Breast epithelium (tissue), 3 donors: ENCODE measurements at regions not wholly inside any gene's neighbourhood (a gene's known extent, or its start where the extent isn't known, plus 50 kb on each side); places are given as distances from the start of the nearest gene placed in this dataset.
A peak's percentile ranks its signal among the peaks of the same experiment; 100 is the strongest.

Experiments
- CTCF ChIP-seq, 3 donors: fragments of 450-650 bp; IDR thresholded peaks; one replicate each; pipeline ENCODE4 v1.5.1; 2016 to 2017; ENCODE audit warnings: antibody characterized with exemption in 3 of 3, mild to moderate bottlenecking in 3 of 3, moderate library complexity in 3 of 3
- POLR2A ChIP-seq: fragments of 450-650 bp; IDR thresholded peaks from one replicate; pipeline ENCODE4 v1.6.1; 2016; ENCODE audit warnings: antibody characterized with exemption, mild to moderate bottlenecking, moderate library complexity
- POLR2AphosphoS5 ChIP-seq, 3 donors: sonication (generic); formaldehyde crosslinking; IDR thresholded peaks; one replicate each; pipeline ENCODE4 v1.6.1; 2017; ENCODE audit warnings: antibody characterized with exemption in 3 of 3

DNA sequence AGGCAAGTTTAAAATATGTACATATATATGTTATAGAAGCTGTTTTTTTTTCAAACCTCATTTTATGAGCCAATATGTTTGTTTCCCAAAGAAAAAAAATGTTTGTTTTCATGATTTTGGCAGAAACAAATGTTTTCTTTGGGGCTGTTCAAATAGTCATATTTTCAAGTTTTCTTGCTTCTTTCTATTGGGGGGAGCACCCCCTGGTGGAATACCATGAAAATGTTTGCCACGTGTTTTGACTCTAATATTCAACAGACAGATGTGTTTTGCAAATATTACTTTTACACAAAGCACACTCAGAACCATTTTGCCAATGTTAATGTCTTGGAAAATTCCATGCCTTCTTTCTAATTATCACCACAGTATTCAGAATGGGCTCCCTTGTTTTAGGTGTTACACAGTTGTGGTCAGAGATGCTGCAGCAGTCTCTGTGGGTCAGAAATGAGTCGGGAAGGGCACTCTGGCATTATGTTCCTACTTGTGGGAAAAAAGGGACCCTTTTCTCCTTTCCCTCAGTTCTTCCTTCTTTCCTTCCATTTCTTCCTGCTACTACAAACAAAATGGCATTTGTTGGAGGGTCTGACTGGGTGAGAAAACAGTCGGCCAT, 817.0 kb downstream of the TUSC7 start:
- peak in 2 of 3 donors; percentile 27 to 53 for TF ChIP-seq CTCF (IDR thresholded peaks at IDR 0.05)
- no peak for TF ChIP-seq POLR2AphosphoS5 (IDR thresholded peaks at IDR 0.05)
- no peak for TF ChIP-seq POLR2A
